GM18907 (cell line): ENCODE measurements at regions not wholly inside any gene's neighbourhood (a gene's known extent, or its start where the extent isn't known, plus 50 kb on each side); places are given as distances from the start of the nearest gene placed in this dataset.

Experiments used
- ATAC-seq: cut with Tn5 transposase; IDR thresholded peaks from one replicate; pipeline ENCODE4 v1.9.1; 2021; ENCODE audit warnings: mild to moderate bottlenecking, moderate library complexity; ENCODE audit not compliant: unreplicated experiment

- ATAC-seq: no peak
Measured at GRCh38 chr20:57043669-57044268, 222.7 kb downstream of the BMP7 start.

GRCh38 chr20:57047281-57048026 is 219.0 kb downstream of the BMP7 start:
- no peak for ATAC-seq

GRCh38 chr20:57048027-57048869 is 218.2 kb downstream of the BMP7 start:
- ATAC-seq: no peak

- no peak for ATAC-seq
Measured at GRCh38 chr20:57049296-57049695, 217.1 kb downstream of the BMP7 start.

DNA sequence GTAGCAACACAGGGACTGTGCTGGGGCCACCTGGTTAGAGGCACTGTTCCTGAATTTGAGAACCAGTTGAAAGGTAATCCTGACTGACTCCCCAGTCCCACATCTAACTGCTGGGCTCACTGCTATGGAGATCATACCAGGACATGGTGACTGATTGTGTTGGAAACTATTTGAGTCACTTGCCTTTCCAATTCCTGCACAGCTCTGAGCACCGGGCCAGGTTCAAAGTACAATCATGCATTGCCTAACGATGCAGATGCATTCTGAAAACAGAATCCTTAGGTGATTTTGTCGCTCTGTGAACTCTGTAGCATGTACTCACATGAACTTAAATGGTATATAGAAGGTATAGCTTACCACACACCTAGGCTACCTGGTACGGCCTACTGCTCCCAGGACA is 215.3 kb downstream of the BMP7 start:
- no peak for ATAC-seq

DNA sequence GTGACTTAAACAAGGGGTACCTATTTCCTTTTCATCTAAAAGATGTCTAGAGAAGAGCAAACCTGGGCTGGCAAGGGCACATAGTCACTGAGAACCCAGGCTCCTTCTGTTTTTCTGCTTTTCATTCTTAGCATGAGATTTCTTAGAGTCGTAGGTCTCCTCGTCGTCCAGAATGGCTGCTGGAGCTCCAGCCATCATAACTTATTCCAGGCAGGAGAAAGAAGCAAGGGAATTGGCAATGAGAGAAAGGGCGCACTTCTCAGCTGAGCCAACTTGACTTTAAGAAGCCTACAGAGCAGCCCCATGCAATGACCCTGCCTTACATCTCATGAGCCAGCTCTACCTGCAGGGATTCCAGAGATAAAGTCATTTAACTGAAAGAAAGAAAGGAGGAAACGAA is 213.4 kb downstream of the BMP7 start:
- ATAC-seq: no peak

DNA sequence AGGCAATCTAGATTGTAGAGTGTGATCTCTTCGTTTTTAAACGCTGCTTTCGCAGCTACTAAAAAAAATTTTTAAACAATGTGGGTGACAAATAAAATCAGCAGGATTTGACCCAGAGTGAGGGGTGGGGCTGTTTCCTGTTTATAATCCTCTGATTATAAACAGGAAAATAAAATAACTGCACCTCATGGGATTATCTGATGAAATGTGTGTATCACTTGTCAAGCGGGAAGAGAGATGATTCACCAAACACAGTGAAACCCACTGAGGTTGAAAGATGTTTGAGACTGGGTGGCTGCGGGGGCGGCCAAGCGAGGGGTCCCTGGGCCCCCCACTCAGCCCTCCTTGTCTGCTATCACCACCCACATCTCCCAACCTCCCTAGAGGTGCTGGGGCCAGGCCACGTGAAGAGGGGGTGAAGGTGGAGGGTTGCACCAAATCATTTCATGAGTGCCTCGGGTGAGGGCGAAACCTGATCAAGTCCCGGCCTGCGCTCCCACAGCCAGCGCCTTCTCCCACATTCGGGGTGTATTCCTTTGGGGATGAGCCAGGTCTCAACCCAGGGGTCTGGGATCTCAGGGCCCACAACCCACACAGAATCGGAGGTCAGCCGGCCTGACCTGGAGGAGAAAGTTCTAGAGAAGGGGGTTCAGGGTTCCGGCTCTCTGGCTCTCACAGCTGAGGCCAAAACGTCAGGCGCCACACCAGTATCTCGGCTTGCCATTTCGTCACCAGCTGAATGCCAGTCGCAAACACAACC is 212.5 kb downstream of the BMP7 start:
- ATAC-seq: no peak

DNA sequence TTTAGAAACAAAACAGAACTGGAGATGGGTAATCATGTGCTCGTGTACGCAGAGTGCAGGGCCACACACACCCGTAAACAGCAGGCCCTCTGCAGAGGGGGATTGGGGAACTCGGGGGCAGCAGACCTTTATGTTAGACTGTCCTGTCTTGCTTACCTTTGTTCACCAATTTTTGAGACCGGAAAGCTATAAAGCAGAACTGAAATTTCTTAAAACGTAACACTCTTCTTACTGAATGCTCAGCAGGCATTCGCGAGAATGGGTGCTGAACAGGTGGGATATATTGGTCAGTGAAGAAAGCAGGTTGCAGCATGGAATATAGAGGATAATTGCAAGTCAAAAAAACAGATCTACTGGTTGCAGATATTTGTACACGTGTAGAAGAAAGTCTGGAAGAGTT is 211.1 kb downstream of the BMP7 start:
- ATAC-seq: no peak

- ATAC-seq: no peak
Measured at GRCh38 chr20:57056651-57057050, 209.8 kb downstream of the BMP7 start.

DNA sequence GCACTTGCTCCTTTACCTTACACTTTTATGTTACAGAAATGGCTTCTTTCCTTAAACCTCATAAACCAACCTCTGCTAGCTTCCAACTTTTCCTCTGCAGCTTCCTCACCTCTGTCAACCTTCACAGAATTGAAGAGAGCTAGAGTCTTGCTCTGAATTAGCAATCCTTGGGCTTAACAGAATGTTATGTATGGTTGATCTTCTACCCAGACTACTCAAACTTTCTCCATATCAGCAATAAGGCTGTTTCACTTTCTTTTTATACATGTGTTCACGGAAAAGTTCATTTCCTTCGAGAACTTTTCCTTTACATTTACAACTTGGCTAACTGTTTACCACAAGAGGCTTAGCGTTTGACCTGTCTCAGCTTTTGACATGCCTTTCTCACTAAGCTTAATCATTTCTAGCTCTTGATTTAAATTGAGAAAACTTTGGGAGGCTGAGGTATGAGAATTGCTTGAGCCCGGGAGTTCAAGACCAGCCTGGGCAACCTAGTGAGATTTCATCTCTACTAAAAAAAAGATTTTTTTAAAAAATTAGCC is 207.3 kb downstream of the BMP7 start:
- ATAC-seq: no peak

DNA sequence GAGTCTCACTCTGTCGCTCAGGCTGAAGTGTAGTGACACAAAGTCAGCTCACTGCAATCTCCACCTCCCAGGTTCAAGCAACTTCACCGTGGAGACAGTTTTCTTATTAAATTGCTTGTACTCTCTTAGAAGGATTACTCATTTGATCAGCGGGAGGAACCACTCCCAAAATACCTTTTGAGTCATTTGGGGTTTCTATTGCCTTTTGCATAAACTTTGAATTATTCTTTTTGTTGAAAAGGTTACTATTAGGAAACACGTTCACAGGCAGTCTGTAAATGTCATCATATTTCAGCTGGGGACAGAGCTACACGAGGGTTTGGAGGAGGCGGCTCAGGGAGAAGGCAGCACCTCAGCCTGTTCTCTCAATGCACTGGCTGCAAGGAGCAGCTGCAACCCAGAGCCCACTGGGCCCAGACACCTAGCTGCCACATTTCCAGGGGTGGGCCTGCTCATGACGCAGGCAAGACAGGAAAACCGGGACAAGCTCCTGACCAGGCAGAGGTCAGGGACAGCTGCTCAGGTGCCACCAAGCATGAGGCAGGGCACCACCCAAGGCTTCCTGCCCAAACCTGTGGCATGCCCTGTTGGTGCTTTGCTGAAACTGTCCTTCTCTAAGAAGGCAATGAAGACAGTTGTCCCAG is 205.9 kb downstream of the BMP7 start:
- no peak for ATAC-seq

DNA sequence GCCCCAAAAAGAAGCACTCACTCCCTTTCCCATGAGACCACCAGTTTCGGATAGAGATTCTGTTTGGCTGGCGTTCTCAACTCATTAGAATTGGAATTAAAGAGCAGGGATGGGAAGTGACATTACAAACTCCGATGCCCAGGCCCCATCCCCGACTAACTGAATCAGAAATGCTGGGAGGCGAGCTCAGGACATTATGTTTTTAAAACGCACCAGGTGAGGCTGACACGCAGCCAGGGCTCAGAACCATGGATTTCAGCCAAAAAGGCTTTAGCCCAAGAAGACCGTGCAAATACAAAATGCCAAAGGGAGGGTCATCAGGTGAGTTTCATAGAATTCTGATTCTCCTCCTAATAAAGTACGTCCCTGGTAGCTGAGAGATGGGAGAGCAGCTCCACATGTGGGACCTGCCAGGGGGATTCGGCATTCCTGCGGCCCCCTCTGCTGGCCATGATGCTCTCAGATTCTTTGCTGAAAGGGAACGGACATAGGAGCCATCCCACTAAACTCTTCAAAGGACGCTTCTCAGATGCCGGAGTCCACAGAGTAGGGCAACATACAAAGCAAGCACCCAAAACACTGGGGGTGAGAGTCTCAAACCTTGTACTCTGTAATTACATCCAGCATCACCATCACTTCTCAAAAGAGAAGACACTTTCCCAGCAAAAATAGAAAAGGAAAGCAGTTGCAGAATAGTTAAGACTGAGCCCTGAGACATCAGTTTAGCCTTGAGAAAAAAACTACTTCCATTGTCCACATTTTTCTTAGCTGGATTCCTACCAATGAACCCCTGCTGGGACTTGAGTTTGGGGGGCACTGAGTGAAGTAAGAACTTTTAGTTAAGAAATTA is 205.2 kb downstream of the BMP7 start:
- no peak for ATAC-seq

GRCh38 chr20:57062241-57062640 is 204.2 kb downstream of the BMP7 start:
- no peak for ATAC-seq

DNA sequence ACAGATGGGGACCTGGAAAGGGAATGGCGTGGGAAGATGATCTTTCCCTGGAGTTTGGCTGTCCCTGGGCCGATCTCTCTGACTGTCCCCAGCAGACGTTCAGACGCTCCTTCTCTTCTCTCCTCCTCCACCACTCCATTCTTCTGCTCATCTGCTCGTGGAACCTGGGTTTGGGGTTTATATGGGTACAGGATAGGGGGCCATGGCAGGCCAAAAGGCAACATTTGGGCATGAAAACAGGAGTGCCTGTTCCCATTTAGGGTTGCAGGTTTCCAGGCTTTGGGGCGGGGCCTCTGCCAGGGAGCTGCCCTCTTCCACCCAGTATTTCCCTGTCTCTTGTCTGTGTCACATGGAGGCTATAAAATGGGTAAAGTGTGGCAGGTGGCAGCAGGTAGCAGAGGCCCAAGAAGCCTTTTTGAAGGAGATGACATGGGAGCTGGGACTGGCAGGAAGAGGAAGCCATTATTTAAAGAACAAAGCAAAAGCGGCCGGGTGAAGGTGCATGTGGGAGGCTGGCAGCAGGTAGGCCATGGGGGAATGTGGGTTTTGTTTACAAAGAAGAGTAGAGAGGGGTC is 203.7 kb downstream of the BMP7 start:
- ATAC-seq: no peak

- no peak for ATAC-seq
Measured at GRCh38 chr20:57064836-57065235, 201.6 kb downstream of the BMP7 start.

GRCh38 chr20:57065646-57066045 is 200.8 kb downstream of the BMP7 start:
- no peak for ATAC-seq

- no peak for ATAC-seq
Measured at GRCh38 chr20:57066126-57066900, 200.1 kb downstream of the BMP7 start.

GRCh38 chr20:57069442-57069841 is 197.0 kb downstream of the BMP7 start:
- no peak for ATAC-seq
